ENCODE measurements at regions not wholly inside any gene's neighbourhood (a gene's known extent, or its start where the extent isn't known, plus 50 kb on each side); places are given as distances from the start of the nearest gene placed in this dataset.

- Histone ChIP-seq H3K9me2 (ENCODE audit: insufficient read depth, low read length) (no peaks in the 10 kb centered on the region), H3K4me3 (ENCODE audit: low read length) (no peak overlapping the region), H3K4me2 (ENCODE audit: low read length) (no peak overlapping the region), H3K27ac (ENCODE audit: low read length) (no peak overlapping the region), H4K20me1 (ENCODE audit: insufficient read depth) (no peaks in the 10 kb centered on the region), H3F3A (ENCODE audit: insufficient read depth, low read length, poor library complexity, severe bottlenecking) (no peaks in the 10 kb centered on the region), H3K36me3 (ENCODE audit: insufficient read depth, low read length) (no peaks in the 10 kb centered on the region), H3K27me3 (ENCODE audit: insufficient read depth, low read depth, low read length) (no peaks in the 10 kb centered on the region), H3K9me3 (ENCODE audit: low read length) (no peaks in the 10 kb centered on the region), H3K9ac (ENCODE audit: low read length) (no peak overlapping the region), H2AFZ (ENCODE audit: low read depth, low read length) (no peak overlapping the region), H3K79me2 (replicated peaks; ENCODE audit: insufficient read depth, low read length) (no peaks in the 10 kb centered on the region)
- TF ChIP-seq, protein P1, sequence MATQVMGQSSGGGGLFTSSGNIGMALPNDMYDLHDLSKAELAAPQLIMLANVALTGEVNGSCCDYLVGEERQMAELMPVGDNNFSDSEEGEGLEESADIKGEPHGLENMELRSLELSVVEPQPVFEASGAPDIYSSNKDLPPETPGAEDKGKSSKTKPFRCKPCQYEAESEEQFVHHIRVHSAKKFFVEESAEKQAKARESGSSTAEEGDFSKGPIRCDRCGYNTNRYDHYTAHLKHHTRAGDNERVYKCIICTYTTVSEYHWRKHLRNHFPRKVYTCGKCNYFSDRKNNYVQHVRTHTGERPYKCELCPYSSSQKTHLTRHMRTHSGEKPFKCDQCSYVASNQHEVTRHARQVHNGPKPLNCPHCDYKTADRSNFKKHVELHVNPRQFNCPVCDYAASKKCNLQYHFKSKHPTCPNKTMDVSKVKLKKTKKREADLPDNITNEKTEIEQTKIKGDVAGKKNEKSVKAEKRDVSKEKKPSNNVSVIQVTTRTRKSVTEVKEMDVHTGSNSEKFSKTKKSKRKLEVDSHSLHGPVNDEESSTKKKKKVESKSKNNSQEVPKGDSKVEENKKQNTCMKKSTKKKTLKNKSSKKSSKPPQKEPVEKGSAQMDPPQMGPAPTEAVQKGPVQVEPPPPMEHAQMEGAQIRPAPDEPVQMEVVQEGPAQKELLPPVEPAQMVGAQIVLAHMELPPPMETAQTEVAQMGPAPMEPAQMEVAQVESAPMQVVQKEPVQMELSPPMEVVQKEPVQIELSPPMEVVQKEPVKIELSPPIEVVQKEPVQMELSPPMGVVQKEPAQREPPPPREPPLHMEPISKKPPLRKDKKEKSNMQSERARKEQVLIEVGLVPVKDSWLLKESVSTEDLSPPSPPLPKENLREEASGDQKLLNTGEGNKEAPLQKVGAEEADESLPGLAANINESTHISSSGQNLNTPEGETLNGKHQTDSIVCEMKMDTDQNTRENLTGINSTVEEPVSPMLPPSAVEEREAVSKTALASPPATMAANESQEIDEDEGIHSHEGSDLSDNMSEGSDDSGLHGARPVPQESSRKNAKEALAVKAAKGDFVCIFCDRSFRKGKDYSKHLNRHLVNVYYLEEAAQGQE (IDR thresholded peaks at IDR 0.05; ENCODE audit: borderline replicate concordance) = no peak
- no peak for TF ChIP-seq CTCF (IDR thresholded peaks at IDR 0.05; ENCODE audit: poor library complexity, severe bottlenecking)
- TF ChIP-seq MXI1 (conservative IDR thresholded peaks at IDR 0.05; ENCODE audit: poor library complexity, severe bottlenecking) = no peak
- no peak for TF ChIP-seq SMC3 (conservative IDR thresholded peaks at IDR 0.05; ENCODE audit: poor library complexity)
- TF ChIP-seq EZH2 (IDR thresholded peaks at IDR 0.05; ENCODE audit: borderline replicate concordance, insufficient read depth, low read length, poor library complexity, severe bottlenecking) = no peak
- TF ChIP-seq POLR2AphosphoS5 (IDR thresholded peaks at IDR 0.05) = no peak
- TF ChIP-seq TAF1 (IDR thresholded peaks at IDR 0.05; ENCODE audit: low read depth) = no peak
- no peak for TF ChIP-seq RAD21 (conservative IDR thresholded peaks at IDR 0.05)
- TF ChIP-seq EP300 (conservative IDR thresholded peaks at IDR 0.05; ENCODE audit: poor library complexity, severe bottlenecking) = no peak
Measured at GRCh38 chr2:7800031-7800430, 881.8 kb upstream of the ID2 start.

- Histone ChIP-seq H3K27ac (ENCODE audit: low read length) (no peak overlapping the region), H3K4me3 (ENCODE audit: low read length) (no peak overlapping the region), H3K9me2 (ENCODE audit: insufficient read depth, low read length) (no peaks in the 10 kb centered on the region), H3K36me3 (ENCODE audit: insufficient read depth, low read length) (no peaks in the 10 kb centered on the region), H2AFZ (ENCODE audit: low read depth, low read length) (no peak overlapping the region), H4K20me1 (ENCODE audit: insufficient read depth) (no peaks in the 10 kb centered on the region), H3K9me3 (ENCODE audit: low read length) (no peaks in the 10 kb centered on the region), H3K4me2 (ENCODE audit: low read length) (no peak overlapping the region), H3K27me3 (ENCODE audit: insufficient read depth, low read depth, low read length) (no peaks in the 10 kb centered on the region), H3F3A (ENCODE audit: insufficient read depth, low read length, poor library complexity, severe bottlenecking) (no peaks in the 10 kb centered on the region), H3K79me2 (replicated peaks; ENCODE audit: insufficient read depth, low read length) (no peaks in the 10 kb centered on the region), H3K9ac (ENCODE audit: low read length) (no peak overlapping the region)
- TF ChIP-seq SMC3 (conservative IDR thresholded peaks at IDR 0.05; ENCODE audit: poor library complexity) = no peak
- TF ChIP-seq CTCF (IDR thresholded peaks at IDR 0.05; ENCODE audit: poor library complexity, severe bottlenecking) = no peak
- no peak for TF ChIP-seq EP300 (conservative IDR thresholded peaks at IDR 0.05; ENCODE audit: poor library complexity, severe bottlenecking)
- no peak for TF ChIP-seq EZH2 (IDR thresholded peaks at IDR 0.05; ENCODE audit: borderline replicate concordance, insufficient read depth, low read length, poor library complexity, severe bottlenecking)
- no peak for TF ChIP-seq RAD21 (conservative IDR thresholded peaks at IDR 0.05)
- no peak for TF ChIP-seq MXI1 (conservative IDR thresholded peaks at IDR 0.05; ENCODE audit: poor library complexity, severe bottlenecking)
- TF ChIP-seq POLR2AphosphoS5 (IDR thresholded peaks at IDR 0.05) = no peak
Measured at GRCh38 chr2:7801212-7801611, 880.6 kb upstream of the ID2 start.

Data from neural cell (in vitro differentiated cells).